Neural cell (in vitro differentiated cells): ENCODE measurements at regions not wholly inside any gene's neighbourhood (a gene's known extent, or its start where the extent isn't known, plus 50 kb on each side); places are given as distances from the start of the nearest gene placed in this dataset.

Source experiments
- H2AFZ ChIP-seq: fragments of 200-600, 300-800 bp; sonication (generic), shearing (Covaris generic); 2 replicates; pipeline ENCODE4 v1.6.0; 2014; ENCODE audit warnings: low read depth, mild to moderate bottlenecking, antibody characterized with exemption, low read length, moderate library complexity
- H3F3A ChIP-seq: fragments of 200-600 bp; shearing (Covaris generic); 2 replicates; pipeline ENCODE4 v1.6.1; 2016; ENCODE audit warnings: mild to moderate bottlenecking, moderate library complexity, mixed read lengths, antibody characterized with exemption, low read length; ENCODE audit not compliant: insufficient read depth, poor library complexity, severe bottlenecking
- H3K27ac ChIP-seq: fragments of 200-600, 300-800 bp; sonication (generic), shearing (Covaris generic); 2 replicates; pipeline ENCODE4 v1.5.1; 2014; ENCODE audit warnings: mild to moderate bottlenecking, low read length, moderate library complexity
- H3K27me3 ChIP-seq: fragments of 300-800, 200-600 bp; sonication (generic), shearing (Covaris generic); 2 replicates; pipeline ENCODE4 v1.6.0; 2014; ENCODE audit warnings: mild to moderate bottlenecking, low read depth, low read length, moderate library complexity; ENCODE audit not compliant: insufficient read depth
- H3K36me3 ChIP-seq: fragments of 300-800, 200-600 bp; sonication (generic), shearing (Covaris generic); 2 replicates; pipeline ENCODE4 v1.5.1; 2014; ENCODE audit warnings: mild to moderate bottlenecking, antibody characterized with exemption, low read length, moderate library complexity; ENCODE audit not compliant: insufficient read depth
- H3K4me2 ChIP-seq: fragments of 300-800, 200-600 bp; sonication (generic), shearing (Covaris generic); 2 replicates; pipeline ENCODE4 v1.6.0; 2014; ENCODE audit warnings: mild to moderate bottlenecking, low read length
- H3K4me3 ChIP-seq: fragments of 300-800, 200-600 bp; sonication (generic), shearing (Covaris generic); 2 replicates; pipeline ENCODE4 v1.5.1; 2014; ENCODE audit warnings: mild to moderate bottlenecking, low read length, moderate library complexity
- H3K79me2 ChIP-seq: fragments of 200-600 bp; shearing (Covaris generic); replicated peaks from 2 replicates; pipeline ENCODE4 v1.6.0; 2014; ENCODE audit warnings: mild to moderate bottlenecking, low read length, moderate library complexity; ENCODE audit not compliant: insufficient read depth
- H3K9ac ChIP-seq: fragments of 300-800, 200-600 bp; sonication (generic), shearing (Covaris generic); 2 replicates; pipeline ENCODE4 v1.6.1; 2016; ENCODE audit warnings: mild to moderate bottlenecking, low read length, mixed read lengths
- H3K9me2 ChIP-seq: fragments of 200-600 bp; shearing (Covaris generic); 2 replicates; pipeline ENCODE4 v1.6.1; 2016; ENCODE audit warnings: mild to moderate bottlenecking, low read length, mixed read lengths; ENCODE audit not compliant: insufficient read depth
- H3K9me3 ChIP-seq: fragments of 200-600, 300-800 bp; sonication (generic), shearing (Covaris generic); 2 replicates; pipeline ENCODE4 v1.6.1; 2016; ENCODE audit warnings: mild to moderate bottlenecking, mixed run types, low read length, moderate library complexity, mixed read lengths
- H4K20me1 ChIP-seq: fragments of 200-600 bp; shearing (Covaris generic); 2 replicates; pipeline ENCODE4 v1.6.1; 2016; ENCODE audit warnings: mild to moderate bottlenecking, mixed run types; ENCODE audit not compliant: insufficient read depth
- EP300 ChIP-seq: fragments of 450-650 bp; conservative IDR thresholded peaks from 2 replicates; pipeline ENCODE4 v1.6.1; 2014; ENCODE audit warnings: antibody characterized with exemption, mild to moderate bottlenecking, moderate library complexity; ENCODE audit not compliant: poor library complexity, severe bottlenecking
- EZH2 ChIP-seq: fragments of 200-600, 300-800 bp; shearing (Covaris generic), sonication (generic); IDR thresholded peaks from 2 replicates; pipeline ENCODE4 v1.6.1; 2014; ENCODE audit warnings: antibody characterized with exemption, low read length, borderline replicate concordance, mild to moderate bottlenecking; ENCODE audit not compliant: insufficient read depth, poor library complexity, severe bottlenecking
- MXI1 ChIP-seq: fragments of 450-650 bp; conservative IDR thresholded peaks from 2 replicates; pipeline ENCODE4 v1.6.1; 2014; ENCODE audit warnings: antibody characterized with exemption, mild to moderate bottlenecking; ENCODE audit not compliant: poor library complexity, severe bottlenecking
- POLR2AphosphoS5 ChIP-seq: IDR thresholded peaks from 2 replicates; pipeline ENCODE4 v1.6.1; 2012
- RAD21 ChIP-seq: fragments of 450-650 bp; conservative IDR thresholded peaks from 2 replicates; pipeline ENCODE4 v1.6.1; 2014; ENCODE audit warnings: antibody characterized with exemption, mild to moderate bottlenecking, moderate library complexity
- REST ChIP-seq: IDR thresholded peaks from 2 replicates; pipeline ENCODE4 v1.6.1; 2012; ENCODE audit warnings: borderline replicate concordance
- SMC3 ChIP-seq: fragments of 450-650 bp; conservative IDR thresholded peaks from 2 replicates; pipeline ENCODE4 v1.6.1; 2014; ENCODE audit warnings: antibody characterized with exemption, mild to moderate bottlenecking, moderate library complexity; ENCODE audit not compliant: poor library complexity
- TAF1 ChIP-seq: IDR thresholded peaks from 2 replicates; pipeline ENCODE4 v1.6.1; 2012; ENCODE audit warnings: low read depth
- TF ChIP-seq, protein P1 (sequence below): fragments of 450-650 bp; IDR thresholded peaks from 2 replicates; pipeline ENCODE4 v1.5.1; 2014; ENCODE audit warnings: antibody characterized with exemption, mild to moderate bottlenecking, moderate library complexity; ENCODE audit not compliant: poor library complexity, severe bottlenecking

DNA sequence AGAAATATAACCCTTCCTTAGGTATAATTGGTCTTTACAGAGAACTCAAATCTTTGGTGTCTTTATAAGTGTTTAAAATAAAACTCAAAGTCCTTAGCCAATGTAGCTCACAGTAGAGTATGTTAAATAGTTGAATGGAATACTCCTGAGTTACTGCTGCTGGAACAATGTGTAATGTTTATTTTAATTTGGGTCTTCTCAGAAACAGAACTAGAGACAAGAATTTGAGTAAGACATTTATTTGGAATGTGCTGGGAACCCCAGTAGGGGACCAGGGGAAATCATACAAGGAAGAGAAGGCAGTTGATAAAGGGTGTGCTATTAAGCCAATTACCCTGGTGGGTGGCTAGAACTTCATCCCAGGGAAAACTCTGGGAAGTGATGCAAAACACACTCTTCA lies 240.4 kb upstream of the LDB2 start:
- Histone ChIP-seq H3K9ac (no peak overlapping the region), H3K27ac (no peak overlapping the region), H3K36me3 (no peaks in the 10 kb centered on the region), H3K27me3 (no peaks in the 10 kb centered on the region), H3K4me2 (no peak overlapping the region), H2AFZ (no peak overlapping the region), H3K9me2 (no peaks in the 10 kb centered on the region), H4K20me1 (no peaks in the 10 kb centered on the region), H3K79me2 (no peaks in the 10 kb centered on the region), H3F3A (no peaks in the 10 kb centered on the region), H3K4me3 (no peak overlapping the region), H3K9me3 (peaks cover 6% of the 10 kb centered on the region)
- TF ChIP-seq EP300 (no peak), REST (no peak)

- Histone ChIP-seq H3K9me2 (no peaks in the 10 kb centered on the region), H3K36me3 (no peaks in the 10 kb centered on the region), H3K27me3 (no peaks in the 10 kb centered on the region), H4K20me1 (no peaks in the 10 kb centered on the region), H3K27ac (no peak overlapping the region), H2AFZ (no peak overlapping the region), H3K9ac (no peak overlapping the region), H3K79me2 (no peaks in the 10 kb centered on the region), H3K4me2 (no peak overlapping the region), H3K4me3 (no peak overlapping the region), H3K9me3 (no peaks in the 10 kb centered on the region), H3F3A (no peaks in the 10 kb centered on the region)
- TF ChIP-seq MXI1 (no peak), SMC3 (no peak), RAD21 (no peak), EP300 (no peak), REST (no peak), TAF1 (no peak), EZH2 (no peak), POLR2AphosphoS5 (no peak)
- TF ChIP-seq, protein P1, sequence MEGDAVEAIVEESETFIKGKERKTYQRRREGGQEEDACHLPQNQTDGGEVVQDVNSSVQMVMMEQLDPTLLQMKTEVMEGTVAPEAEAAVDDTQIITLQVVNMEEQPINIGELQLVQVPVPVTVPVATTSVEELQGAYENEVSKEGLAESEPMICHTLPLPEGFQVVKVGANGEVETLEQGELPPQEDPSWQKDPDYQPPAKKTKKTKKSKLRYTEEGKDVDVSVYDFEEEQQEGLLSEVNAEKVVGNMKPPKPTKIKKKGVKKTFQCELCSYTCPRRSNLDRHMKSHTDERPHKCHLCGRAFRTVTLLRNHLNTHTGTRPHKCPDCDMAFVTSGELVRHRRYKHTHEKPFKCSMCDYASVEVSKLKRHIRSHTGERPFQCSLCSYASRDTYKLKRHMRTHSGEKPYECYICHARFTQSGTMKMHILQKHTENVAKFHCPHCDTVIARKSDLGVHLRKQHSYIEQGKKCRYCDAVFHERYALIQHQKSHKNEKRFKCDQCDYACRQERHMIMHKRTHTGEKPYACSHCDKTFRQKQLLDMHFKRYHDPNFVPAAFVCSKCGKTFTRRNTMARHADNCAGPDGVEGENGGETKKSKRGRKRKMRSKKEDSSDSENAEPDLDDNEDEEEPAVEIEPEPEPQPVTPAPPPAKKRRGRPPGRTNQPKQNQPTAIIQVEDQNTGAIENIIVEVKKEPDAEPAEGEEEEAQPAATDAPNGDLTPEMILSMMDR = no peak
These were observed 236.1 kb upstream of the LDB2 start for GRCh38 chr4:17134565-17134964.
